Left hindlimb (tissue), 1 donor: ENCODE measurements at regions not wholly inside any gene's neighbourhood (a gene's known extent, or its start where the extent isn't known, plus 50 kb on each side); places are given as distances from the start of the nearest gene placed in this dataset.
"Not testable (repeated sequence)": the region's sequence is repeated elsewhere in the genome, so short reads cannot be mapped to it uniquely, and the experiment has no call there.

Source experiments
- DNase-seq: peaks from one replicate; pipeline ENCODE4 v3.0.0-alpha.2; 2018

DNA sequence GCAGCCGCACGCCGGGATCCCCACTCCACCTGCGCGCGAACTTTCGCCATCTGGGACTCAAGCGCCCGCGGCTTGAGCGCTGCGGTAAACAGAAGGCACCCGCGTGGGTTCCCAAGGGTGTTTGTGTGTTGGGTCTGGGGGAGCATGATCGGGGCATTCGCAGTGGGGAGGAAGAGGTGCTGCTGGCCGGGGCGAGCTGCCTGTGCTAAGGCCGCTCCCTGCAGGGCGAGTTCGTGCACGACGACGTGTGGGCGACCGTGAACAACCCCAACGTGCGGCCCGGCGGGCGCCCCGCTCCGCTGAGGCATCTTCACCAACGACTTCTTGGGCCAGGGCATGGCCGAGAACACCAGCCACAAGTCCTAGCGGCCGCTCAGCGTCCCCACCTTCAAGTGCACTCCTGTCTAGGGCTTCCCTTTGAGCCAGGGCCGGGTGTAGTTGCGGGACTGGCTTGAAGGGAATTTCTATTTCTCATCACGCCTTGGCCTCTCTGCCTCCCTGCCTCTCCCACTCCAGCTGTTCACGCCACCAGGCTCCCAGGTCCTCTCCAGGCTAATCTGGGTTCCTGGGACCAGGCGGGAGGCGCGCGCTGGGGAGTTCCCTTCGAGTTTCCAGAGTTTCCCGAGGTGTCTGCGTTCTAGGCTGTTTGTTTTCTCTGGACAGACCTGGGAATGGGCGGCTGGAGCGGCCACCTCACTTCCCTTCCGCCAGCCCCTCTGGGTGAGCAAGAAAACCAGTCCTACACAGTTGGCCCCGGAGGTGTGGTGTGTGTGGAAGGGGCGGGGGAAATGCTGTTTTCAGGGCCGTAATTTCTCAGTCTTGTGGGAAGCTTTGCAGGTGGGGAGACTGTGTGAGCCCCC, 417.8 kb upstream of the TMTC1 start:
- no peak for DNase-seq

DNA sequence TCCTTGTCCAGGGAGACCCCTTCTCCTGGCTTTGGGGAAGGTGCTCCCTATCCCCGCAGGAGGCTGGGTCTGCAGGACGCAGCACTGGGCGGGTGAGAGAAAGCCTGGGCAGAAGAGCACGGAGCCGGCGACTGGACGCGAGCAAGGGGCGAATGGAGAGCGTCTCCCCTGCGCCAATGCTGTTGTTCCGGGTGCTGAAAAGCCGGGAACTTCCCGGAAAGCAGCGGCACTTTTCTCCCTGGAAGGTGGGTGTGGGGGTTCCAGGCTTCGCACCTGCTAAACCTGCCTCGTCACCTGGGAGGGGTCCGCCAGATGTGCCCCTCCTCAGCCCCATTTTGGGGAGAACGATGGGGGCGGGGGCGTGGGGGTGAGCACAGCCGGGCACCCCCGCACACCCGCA, 417.1 kb upstream of the TMTC1 start:
- no peak for DNase-seq

GRCh38 chr12:30197392-30198057, 413.8 kb upstream of the TMTC1 start:
- DNase-seq = no peak

- DNase-seq = no peak
These were observed 408.1 kb upstream of the TMTC1 start for GRCh38 chr12:30191696-30192455.

DNA sequence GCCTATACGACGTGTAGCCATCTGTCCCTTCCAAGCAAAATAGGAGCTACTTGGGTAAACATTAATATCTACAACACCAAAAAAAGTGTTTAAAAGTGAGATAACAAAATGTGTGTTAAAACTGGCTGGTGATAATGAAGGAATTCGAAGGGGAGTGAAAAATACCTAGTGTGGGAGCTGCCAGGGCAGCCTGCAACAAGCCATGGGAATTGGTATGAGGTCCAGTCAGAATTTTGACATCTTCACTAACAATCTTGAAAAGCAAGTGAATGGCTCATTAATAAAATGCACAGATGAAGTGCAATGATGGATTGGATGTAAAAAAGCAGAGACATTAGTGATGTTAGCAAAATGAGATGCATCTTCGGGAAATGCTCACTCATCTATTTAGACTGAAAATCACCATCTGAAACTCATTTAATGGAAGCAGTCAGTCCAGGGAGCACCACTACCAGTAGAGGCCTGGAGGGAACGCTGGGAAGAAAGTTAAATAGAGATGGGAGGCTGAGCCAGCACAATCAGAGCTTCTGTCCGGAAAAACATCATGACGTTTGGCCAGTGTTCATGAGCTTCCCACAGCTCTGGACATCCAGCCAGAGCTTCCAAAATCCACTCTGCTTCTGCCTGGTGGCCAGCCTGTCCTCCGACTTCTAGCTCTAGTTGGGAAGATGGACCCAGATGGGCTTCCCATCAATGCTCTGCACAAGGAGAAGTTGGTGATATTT, 405.0 kb upstream of the TMTC1 start:
- peak; percentile 26 for DNase-seq

GRCh38 chr12:30187426-30187825, 403.7 kb upstream of the TMTC1 start:
- DNase-seq = no peak

GRCh38 chr12:30181334-30181733, 397.6 kb upstream of the TMTC1 start:
- no peak for DNase-seq

DNA sequence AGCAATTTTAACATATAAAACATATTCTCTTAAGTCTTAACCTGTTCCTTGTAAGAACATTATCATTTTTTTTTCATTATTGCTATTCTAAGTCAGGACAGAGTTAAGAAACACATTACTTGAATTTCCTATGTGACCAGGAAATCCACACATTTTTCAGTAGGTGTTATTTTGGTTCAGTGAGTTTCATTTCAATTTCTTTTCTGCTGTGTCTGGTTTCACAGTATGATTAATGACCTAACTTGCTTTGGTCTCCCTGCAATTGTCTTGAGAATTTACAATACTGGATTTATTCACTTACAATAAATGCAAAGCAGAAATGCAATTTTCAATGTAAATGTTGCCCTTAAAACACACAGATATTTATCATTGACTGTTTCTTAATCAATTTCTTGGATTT, 396.9 kb upstream of the TMTC1 start:
- no peak for DNase-seq

- DNase-seq = no peak
These were observed 395.2 kb upstream of the TMTC1 start for GRCh38 chr12:30178916-30179315.

DNA sequence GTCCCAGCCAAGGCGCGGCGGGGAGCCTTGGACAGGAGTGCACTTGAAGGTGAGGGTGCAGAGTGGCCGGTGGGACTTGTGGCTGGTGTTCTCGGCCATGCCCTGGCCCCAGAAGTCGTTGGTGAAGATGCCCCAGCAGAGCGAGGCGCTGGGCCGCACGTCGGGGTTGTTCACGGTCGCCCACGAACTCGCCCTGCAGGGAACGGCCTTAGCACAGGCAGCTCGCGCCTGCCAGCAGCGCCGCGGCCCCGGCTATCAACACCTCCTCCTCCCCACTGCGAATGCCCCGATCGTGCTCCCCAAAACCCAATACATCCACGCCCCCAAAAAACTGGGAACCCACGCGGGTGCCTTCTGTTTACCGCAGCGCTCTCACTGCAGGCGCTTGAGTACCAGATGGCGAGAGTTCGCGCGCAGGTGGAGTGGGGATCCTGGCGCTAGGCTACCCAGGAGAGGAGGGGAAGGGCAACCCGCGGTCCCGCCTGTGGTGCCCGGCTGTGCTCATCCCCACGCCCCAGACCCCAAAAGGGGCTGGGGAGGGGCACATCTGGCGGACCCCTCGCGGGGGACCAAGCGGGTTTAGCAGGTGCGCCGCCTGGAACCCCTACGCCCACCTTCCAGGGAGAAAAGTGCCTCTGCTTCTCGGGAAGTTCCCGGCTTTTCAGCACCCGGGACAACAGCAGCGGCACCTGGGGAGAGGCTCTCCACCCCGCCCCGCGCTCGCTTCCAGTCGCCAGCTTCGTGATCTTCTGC, 386.3 kb upstream of the TMTC1 start:
- no peak for DNase-seq

DNA sequence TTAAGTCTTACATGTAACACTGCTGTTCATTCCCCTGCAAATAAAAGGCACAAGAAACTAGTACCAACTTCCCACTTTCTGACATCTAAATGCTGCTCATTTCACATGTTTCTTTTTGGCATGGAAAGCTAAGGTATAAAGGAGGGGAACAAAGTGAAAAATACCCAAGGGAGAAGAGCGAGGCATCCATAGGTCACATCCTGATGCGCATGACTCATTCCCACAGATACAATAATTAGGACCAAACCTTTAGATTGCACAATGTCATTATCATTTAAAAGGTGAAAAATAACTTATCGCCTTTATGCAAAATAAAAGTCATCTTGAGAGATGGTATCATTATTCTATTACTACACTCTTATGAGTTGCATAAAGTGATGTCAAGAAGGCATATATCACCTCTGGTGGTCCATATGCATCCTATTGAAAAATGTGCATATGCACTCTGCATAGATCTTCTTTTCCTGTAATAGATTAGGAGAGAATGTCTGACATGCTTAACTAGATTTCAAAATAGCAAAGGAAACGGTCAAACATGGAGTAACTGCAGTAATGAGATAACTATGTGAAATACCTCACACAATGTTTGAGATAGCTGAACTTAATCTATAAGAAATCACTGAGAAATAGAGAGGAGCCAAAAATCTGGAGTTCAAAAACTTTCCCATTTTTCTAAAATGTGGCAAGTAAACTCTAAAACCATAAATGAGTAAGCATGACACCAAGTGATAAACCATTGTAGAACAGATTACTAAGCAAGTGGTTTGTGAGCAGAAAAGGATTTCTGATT, 382.5 kb upstream of the TMTC1 start:
- no peak for DNase-seq

DNA sequence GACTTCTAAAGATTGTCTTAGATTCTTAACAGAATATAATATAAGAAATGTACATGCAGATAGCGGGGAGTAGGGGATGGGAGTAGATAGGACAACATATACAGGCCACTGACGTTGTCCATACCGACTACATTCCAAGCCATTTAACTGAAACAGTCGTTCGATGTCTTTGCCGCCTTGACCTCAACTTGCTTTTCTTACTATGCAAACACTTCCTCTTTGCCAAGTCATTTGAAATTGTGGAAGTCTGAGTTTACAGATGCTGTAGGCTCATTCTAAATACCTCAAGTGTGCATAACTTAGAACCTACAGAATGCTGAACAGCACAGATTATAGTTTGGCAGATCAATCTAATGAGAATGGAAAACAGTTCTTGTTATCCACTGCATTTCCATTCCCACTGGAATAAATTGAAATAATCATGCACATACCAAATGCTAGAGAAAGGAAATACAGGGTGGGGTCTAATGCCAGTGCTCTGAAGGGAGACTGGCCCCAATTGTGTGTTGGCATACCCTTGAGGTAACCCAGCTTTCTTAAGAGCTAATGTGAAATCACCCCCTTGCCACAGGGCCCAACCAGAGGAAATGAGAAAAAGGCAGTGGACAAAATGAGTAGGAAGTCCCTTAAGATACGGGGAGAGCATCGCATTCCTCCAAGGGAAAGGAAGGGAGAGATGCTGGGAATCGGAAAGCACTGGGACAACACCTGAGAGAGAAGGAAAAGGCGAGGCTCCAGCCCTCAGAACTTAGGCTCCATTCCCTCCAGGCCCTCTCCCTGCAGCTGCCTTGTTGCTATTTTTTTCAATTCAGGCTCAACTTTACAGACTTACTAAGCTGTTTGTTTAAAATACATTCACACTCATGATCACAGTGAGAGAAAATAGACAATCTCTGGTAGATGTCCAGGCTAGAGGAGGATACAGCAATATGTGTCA, 380.9 kb upstream of the TMTC1 start:
- DNase-seq = no peak

- DNase-seq = not testable (repeated sequence)
These were observed 373.1 kb upstream of the TMTC1 start for GRCh38 chr12:30156833-30157232.

DNA sequence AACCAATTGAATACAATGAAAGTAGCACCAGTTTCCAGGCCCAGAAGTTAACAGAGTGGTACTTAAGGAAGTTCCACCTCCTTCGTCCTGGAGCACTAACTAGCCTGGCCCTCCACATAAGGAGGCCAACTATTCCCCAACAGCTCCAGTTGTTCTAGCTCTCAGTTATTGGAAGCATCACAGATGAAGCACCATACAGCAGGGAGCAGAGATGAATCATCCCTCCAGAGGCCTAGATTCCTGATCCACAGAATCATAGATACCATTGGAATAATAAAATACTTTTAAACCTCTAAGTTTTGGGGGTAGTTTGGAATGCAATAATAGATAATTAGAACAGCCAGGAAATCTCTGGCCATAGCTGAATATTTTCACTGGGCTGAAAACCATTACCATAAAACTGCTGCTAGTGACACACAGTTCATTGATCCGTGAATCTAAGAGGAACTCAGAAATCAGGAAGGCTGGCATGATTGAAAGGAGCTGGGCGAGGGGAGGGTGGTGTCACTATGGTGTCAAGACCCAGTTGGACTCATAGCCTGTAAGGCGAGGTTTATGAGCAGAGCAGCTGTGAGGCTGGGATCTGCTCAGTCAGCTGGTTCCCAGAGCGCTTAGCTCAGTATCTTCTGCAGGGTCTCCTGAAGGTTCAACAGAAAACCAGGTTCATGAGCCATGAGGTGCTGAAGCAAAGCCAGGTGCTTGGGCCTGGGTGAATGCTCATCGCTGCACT, 371.4 kb upstream of the TMTC1 start:
- no peak for DNase-seq

DNA sequence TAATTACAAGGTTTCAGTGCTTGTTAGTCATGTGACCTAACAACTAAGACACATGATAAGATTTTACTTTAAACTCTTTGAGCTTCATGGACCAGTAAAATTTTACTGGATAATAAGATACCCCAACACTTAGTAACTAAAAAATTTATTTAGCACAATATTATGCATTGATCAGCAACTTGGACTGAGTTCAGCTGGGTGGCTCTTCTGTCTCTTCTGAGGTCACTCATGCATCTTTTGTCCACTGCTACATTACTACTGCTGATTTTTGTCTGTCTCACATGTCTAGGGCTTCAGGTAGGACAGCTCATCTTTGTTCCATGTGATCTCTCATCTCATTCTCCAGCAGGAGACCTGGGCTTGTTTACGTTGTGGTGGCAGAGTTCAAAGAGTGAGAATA, 370.2 kb upstream of the TMTC1 start:
- no peak for DNase-seq

DNA sequence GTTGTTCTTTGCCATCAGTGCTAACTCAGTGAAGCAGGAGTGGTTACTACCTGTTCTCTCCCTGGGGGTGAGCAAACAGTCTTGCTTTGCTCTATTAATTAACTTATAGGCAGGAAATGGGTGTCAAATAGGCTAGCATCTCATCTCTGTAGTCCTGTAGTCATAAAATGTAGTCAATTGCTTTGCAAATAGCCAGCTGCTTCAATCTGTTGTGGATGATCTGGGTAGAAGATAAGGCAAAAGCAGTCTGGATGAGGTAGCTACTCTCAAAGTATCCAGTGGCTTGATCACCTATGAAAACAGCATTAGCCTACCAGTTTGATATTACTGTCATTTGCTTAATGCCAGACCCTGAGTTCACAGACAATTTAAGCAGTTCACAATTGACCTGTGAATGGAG, 369.0 kb upstream of the TMTC1 start:
- DNase-seq = no peak

GRCh38 chr12:30151831-30152230, 368.1 kb upstream of the TMTC1 start:
- DNase-seq = no peak

GRCh38 chr12:30146561-30146960, 362.8 kb upstream of the TMTC1 start:
- no peak for DNase-seq

DNA sequence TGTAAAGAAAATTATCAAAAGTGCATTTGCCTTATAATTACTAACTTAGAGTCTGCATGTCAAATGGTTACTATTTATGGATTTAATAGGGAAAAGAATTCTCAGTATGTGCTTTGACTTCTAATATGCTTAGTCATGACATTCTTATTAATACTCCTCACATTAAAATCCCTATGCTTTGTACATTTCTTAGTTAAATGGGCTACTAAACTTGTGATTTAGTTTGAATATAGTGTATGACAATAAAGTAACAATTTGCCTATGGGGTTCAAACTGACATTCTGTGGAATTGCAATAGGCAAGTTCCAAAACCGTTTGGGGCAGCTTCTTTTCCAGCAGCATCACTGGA, 361.9 kb upstream of the TMTC1 start:
- DNase-seq = no peak
